HepG2 (cell line): ENCODE measurements at regions not wholly inside any gene's neighbourhood (a gene's known extent, or its start where the extent isn't known, plus 50 kb on each side); places are given as distances from the start of the nearest gene placed in this dataset.

Experiments used
- ATF4 ChIP-seq, 2 experiments: fragments of 450-650 bp in 1 of 2; sonication (generic) in 1 of 2; formaldehyde crosslinking; IDR thresholded peaks; 2 replicates each; pipeline versions ENCODE4 v1.5.0 to v1.8.0; 2020 to 2022; ENCODE audit warnings: mild to moderate bottlenecking in 1 of 2, missing genetic modification reagents in 1 of 2
- FOSL2 ChIP-seq: sonication (generic); formaldehyde crosslinking; IDR thresholded peaks from 2 replicates; pipeline ENCODE4 v1.4.0; 2020; ENCODE audit warnings: missing genetic modification reagents
- GLMP ChIP-seq: sonication (generic); formaldehyde crosslinking; IDR thresholded peaks from 2 replicates; pipeline ENCODE4 v1.9.0; 2021; ENCODE audit warnings: missing genetic modification reagents, mild to moderate bottlenecking, borderline replicate concordance
- GTF3A ChIP-seq: sonication (generic); formaldehyde crosslinking; conservative IDR thresholded peaks from 2 replicates; pipeline ENCODE4 v1.4.0; 2020; ENCODE audit warnings: mild to moderate bottlenecking, missing genetic modification reagents
- MAFK ChIP-seq, 2 experiments: IDR thresholded peaks in 1 of 2; conservative IDR thresholded peaks in 1 of 2; 2 replicates each; pipeline ENCODE4 v1.6.1; 2011; ENCODE audit warnings: improper control_type of control experiment in 2 of 2, low read length in 2 of 2
- MIXL1 ChIP-seq: IDR thresholded peaks from 2 replicates; pipeline ENCODE4 v1.6.1; 2016
- NKX3-1 ChIP-seq: sonication (generic); formaldehyde crosslinking; IDR thresholded peaks from 2 replicates; pipeline ENCODE4 v1.5.0; 2020; ENCODE audit warnings: missing genetic modification reagents
- SMYD3 ChIP-seq: sonication (generic); formaldehyde crosslinking; IDR thresholded peaks from 2 replicates; pipeline ENCODE4 v1.8.1; 2023; ENCODE audit warnings: mild to moderate bottlenecking, missing genetic modification reagents
- TEF ChIP-seq: sonication (generic); formaldehyde crosslinking; IDR thresholded peaks from 2 replicates; pipeline ENCODE4 v1.5.0; 2020; ENCODE audit warnings: missing genetic modification reagents
- YY1 ChIP-seq: IDR thresholded peaks from 2 replicates; pipeline ENCODE4 v1.6.1; 2011; ENCODE audit warnings: low read length, low read depth, moderate library complexity, mild to moderate bottlenecking; ENCODE audit not compliant: insufficient read depth, insufficient replicate concordance
- ZNF274 ChIP-seq: sonication (generic); formaldehyde crosslinking; IDR thresholded peaks from 2 replicates; pipeline ENCODE4 v1.5.1; 2020; ENCODE audit warnings: mild to moderate bottlenecking, missing genetic modification reagents
- ZNF317 ChIP-seq: sonication (generic); formaldehyde crosslinking; IDR thresholded peaks from 2 replicates; pipeline ENCODE4 v1.5.0; 2020; ENCODE audit warnings: mild to moderate bottlenecking, missing genetic modification reagents
- ZNF556 ChIP-seq: sonication (generic); formaldehyde crosslinking; IDR thresholded peaks from 2 replicates; pipeline ENCODE4 v1.4.0; 2020; ENCODE audit warnings: mild to moderate bottlenecking, missing genetic modification reagents, borderline replicate concordance
- ZNF605 ChIP-seq: sonication (generic); formaldehyde crosslinking; IDR thresholded peaks from 2 replicates; pipeline ENCODE4 v1.8.0; 2022; ENCODE audit warnings: mild to moderate bottlenecking, missing genetic modification reagents
- ZNF629 ChIP-seq: sonication (generic); formaldehyde crosslinking; conservative IDR thresholded peaks from 2 replicates; pipeline ENCODE4 v1.5.0; 2020; ENCODE audit warnings: missing genetic modification reagents
- ZNF639 ChIP-seq: conservative IDR thresholded peaks from 2 replicates; pipeline ENCODE4 v1.6.1; 2018; ENCODE audit warnings: missing genetic modification reagents
- ZNF646 ChIP-seq: sonication (generic); formaldehyde crosslinking; IDR thresholded peaks from 2 replicates; pipeline ENCODE4 v1.9.0; 2021; ENCODE audit warnings: mild to moderate bottlenecking, missing genetic modification reagents
- ZNF670 ChIP-seq: sonication (generic); formaldehyde crosslinking; IDR thresholded peaks from 2 replicates; pipeline ENCODE4 v1.8.0; 2022; ENCODE audit warnings: mild to moderate bottlenecking, missing genetic modification reagents, borderline replicate concordance
- ZNF777 ChIP-seq: sonication (generic); formaldehyde crosslinking; IDR thresholded peaks from 2 replicates; pipeline ENCODE4 v1.4.0; 2020; ENCODE audit warnings: missing genetic modification reagents

GRCh38 chr21:17454315-17455027, 58.4 kb upstream of the CXADR start (continued):
- TF ChIP-seq TEF (CRISPR knock-in tag) (no peak), ZNF317 (CRISPR knock-in tag) (0 out of 2 replicates have a peak, but pooled peaks have one; percentile 80), NKX3-1 (CRISPR knock-in tag) (0 out of 2 replicates have a peak, but pooled peaks have one; percentile 33), ZNF605 (CRISPR knock-in tag) (peak; percentile 66), YY1 (peak; percentile 62), ZNF274 (CRISPR knock-in tag) (0 out of 2 replicates have a peak, but pooled peaks have one; percentile 46), ZNF639 (0 out of 2 replicates have a peak, but pooled peaks have one; percentile 30), GLMP (CRISPR knock-in tag) (no peak), MIXL1 (CRISPR knock-in tag) (peak; percentile 86; the same call in 1 of the 2 replicates), ZNF670 (CRISPR knock-in tag) (peak; percentile 91), ATF4 (CRISPR knock-in tag; IDR thresholded peaks at IDR 0.05) (peak in 1 of 2 experiments; percentile 51; a peak in 2 of 4 replicates), ZNF777 (0 out of 2 replicates have a peak, but pooled peaks have one; percentile 31), MAFK (conservative IDR thresholded peaks at IDR 0.05 in 1 of 2, IDR thresholded peaks at IDR 0.05 in 1 of 2; ENCODE audit: low read length in 2 of 2) (no peak), ZNF646 (CRISPR knock-in tag) (no peak), ZNF556 (CRISPR knock-in tag) (peak; percentile 99), FOSL2 (peak; percentile 71), GTF3A (CRISPR knock-in tag) (peak; percentile 98), ZNF629 (0 out of 2 replicates have a peak, but pooled peaks have one; percentile 57), SMYD3 (CRISPR knock-in tag) (peak; percentile 91; the same call in 1 of the 2 replicates)
